H9 (cell line): ENCODE measurements at regions not wholly inside any gene's neighbourhood (a gene's known extent, or its start where the extent isn't known, plus 50 kb on each side); places are given as distances from the start of the nearest gene placed in this dataset.

Experiments
- DNase-seq: peaks from one replicate; pipeline ENCODE4 v3.0.0-alpha.2; 2017
- H2AFZ ChIP-seq: one replicate; pipeline ENCODE4 v1.6.1; 2013; ENCODE audit warnings: mild to moderate bottlenecking, low read length, control low read depth, moderate library complexity
- H2AK5ac ChIP-seq: 2 replicates; pipeline ENCODE4 v1.6.1; 2013; ENCODE audit warnings: low read length, control low read depth, mixed read lengths; ENCODE audit not compliant: insufficient read length
- H2BK120ac ChIP-seq: one replicate; pipeline ENCODE4 v1.6.1; 2013; ENCODE audit warnings: low read depth, mild to moderate bottlenecking, low read length, control low read depth, inconsistent platforms; ENCODE audit not compliant: poor library complexity, severe bottlenecking
- H2BK12ac ChIP-seq: 2 replicates; pipeline ENCODE4 v1.6.1; 2013; ENCODE audit warnings: low read length, control low read depth, mixed read lengths, low read depth; ENCODE audit not compliant: insufficient read length
- H2BK15ac ChIP-seq: 2 replicates; pipeline ENCODE4 v1.6.1; 2013; ENCODE audit warnings: low read depth, low read length, control low read depth
- H2BK20ac ChIP-seq: one replicate; pipeline ENCODE4 v1.6.1; 2013; ENCODE audit warnings: low read depth, mild to moderate bottlenecking, low read length, control low read depth, inconsistent platforms; ENCODE audit not compliant: poor library complexity, severe bottlenecking
- H2BK5ac ChIP-seq: 2 replicates; pipeline ENCODE4 v1.6.1; 2013; ENCODE audit warnings: low read length, control low read depth, mixed read lengths; ENCODE audit not compliant: insufficient read length
- H3K14ac ChIP-seq: 2 replicates; pipeline ENCODE4 v1.6.1; 2013; ENCODE audit warnings: low read length, control low read depth; ENCODE audit not compliant: insufficient read depth
- H3K18ac ChIP-seq: 2 replicates; pipeline ENCODE4 v1.6.1; 2013; ENCODE audit warnings: low read depth, mild to moderate bottlenecking, mixed read lengths, low read length, control low read depth; ENCODE audit not compliant: insufficient read length
- H3K23ac ChIP-seq: 2 replicates; pipeline ENCODE4 v1.6.1; 2013; ENCODE audit warnings: low read length, control low read depth, mixed read lengths, low read depth; ENCODE audit not compliant: insufficient read length
- H3K23me2 ChIP-seq: 2 replicates; pipeline ENCODE4 v1.6.1; 2013; ENCODE audit warnings: low read depth, mild to moderate bottlenecking, mixed read lengths, low read length, control low read depth; ENCODE audit not compliant: insufficient read length, poor library complexity, severe bottlenecking
- H3K27ac ChIP-seq: 2 replicates; pipeline ENCODE4 v1.5.1; 2013; ENCODE audit warnings: low read length, control low read depth, mixed read lengths, low read depth; ENCODE audit not compliant: insufficient read length
- H3K27me3 ChIP-seq: 2 replicates; pipeline ENCODE4 v1.6.1; 2013; ENCODE audit warnings: low read length, control low read depth, inconsistent platforms; ENCODE audit not compliant: insufficient read depth
- H3K4ac ChIP-seq: 2 replicates; pipeline ENCODE4 v1.6.1; 2013; ENCODE audit warnings: low read depth, mild to moderate bottlenecking, control low read depth, inconsistent platforms, low read length, moderate library complexity
- H3K4me1 ChIP-seq: 2 replicates; pipeline ENCODE4 v1.6.1; 2013; ENCODE audit warnings: low read length, control low read depth, inconsistent platforms; ENCODE audit not compliant: insufficient read depth
- H3K4me2 ChIP-seq: 2 replicates; pipeline ENCODE4 v1.6.1; 2013; ENCODE audit warnings: low read length, control low read depth, mixed read lengths; ENCODE audit not compliant: insufficient read length, insufficient read depth
- H3K56ac ChIP-seq: 2 replicates; pipeline ENCODE4 v1.6.1; 2013; ENCODE audit warnings: low read depth, mild to moderate bottlenecking, mixed read lengths, low read length, control low read depth; ENCODE audit not compliant: insufficient read length
- H3K79me1 ChIP-seq: 2 replicates; pipeline ENCODE4 v1.6.1; 2013; ENCODE audit warnings: low read depth, mild to moderate bottlenecking, moderate library complexity, low read length, control low read depth, inconsistent platforms; ENCODE audit not compliant: insufficient read depth, poor library complexity, severe bottlenecking
- H3K79me2 ChIP-seq: 2 replicates; pipeline ENCODE4 v1.6.1; 2013; ENCODE audit warnings: low read length, control low read depth, inconsistent platforms; ENCODE audit not compliant: insufficient read depth
- H3K9ac ChIP-seq: 2 replicates; pipeline ENCODE4 v1.6.1; 2013; ENCODE audit warnings: low read length, control low read depth, mixed read lengths; ENCODE audit not compliant: insufficient read length; ENCODE audit errors: extremely low read depth
- H3K9me3 ChIP-seq: one replicate; pipeline ENCODE4 v1.6.1; 2013; ENCODE audit warnings: low read depth, low read length, inconsistent platforms; ENCODE audit not compliant: control insufficient read depth
- H3T11ph ChIP-seq: one replicate; pipeline ENCODE4 v1.6.1; 2013; ENCODE audit warnings: mild to moderate bottlenecking, low read length, control low read depth, inconsistent platforms
- H4K20me1 ChIP-seq: one replicate; pipeline ENCODE4 v1.6.1; 2013; ENCODE audit not compliant: control insufficient read depth, insufficient read length, insufficient read depth
- H4K5ac ChIP-seq: 2 replicates; pipeline ENCODE4 v1.6.1; 2013; ENCODE audit warnings: low read depth, mild to moderate bottlenecking, mixed read lengths, low read length, control low read depth; ENCODE audit not compliant: insufficient read length
- H4K8ac ChIP-seq: replicated peaks from 2 replicates; pipeline ENCODE4 v1.6.1; 2013; ENCODE audit warnings: low read length, control low read depth, mixed read lengths, low read depth; ENCODE audit not compliant: insufficient read length
- H4K91ac ChIP-seq: 2 replicates; pipeline ENCODE4 v1.6.1; 2013; ENCODE audit warnings: low read depth, mild to moderate bottlenecking, moderate library complexity, mixed read lengths, low read length, control low read depth; ENCODE audit not compliant: insufficient read length
- H3K27ac Mint-ChIP-seq, 3 experiments: 2 replicates in 2 of 3; 3 replicates in 1 of 3; pipeline ENCODE4 v1.8.0; 2020 to 2021; ENCODE audit warnings: mixed read lengths in 3 of 3, mild to moderate bottlenecking in 1 of 3, moderate library complexity in 1 of 3
- H3K27me3 Mint-ChIP-seq: 2 replicates; pipeline ENCODE4 v1.8.0; 2021; ENCODE audit warnings: low read depth, mild to moderate bottlenecking, moderate library complexity, mixed read lengths
- H3K36me3 Mint-ChIP-seq, 3 experiments: 2 replicates in 2 of 3; 3 replicates in 1 of 3; pipeline ENCODE4 v1.8.0; 2020 to 2021; ENCODE audit warnings: low read depth in 3 of 3, mixed read lengths in 3 of 3; ENCODE audit not compliant: insufficient read depth in 1 of 3
- H3K4me1 Mint-ChIP-seq, 2 experiments: 2 replicates each; pipeline ENCODE4 v1.8.0; 2020; ENCODE audit warnings: mixed read lengths in 2 of 2
- H3K4me3 Mint-ChIP-seq, 2 experiments: 2 replicates in 1 of 2; 3 replicates in 1 of 2; pipeline ENCODE4 v1.8.0; 2020 to 2021; ENCODE audit warnings: mild to moderate bottlenecking in 2 of 2, mixed read lengths in 2 of 2, moderate library complexity in 1 of 2
- H3K9me3 Mint-ChIP-seq, 2 experiments: 2 replicates in 1 of 2; 3 replicates in 1 of 2; pipeline ENCODE4 v1.8.0; 2020; ENCODE audit warnings: mild to moderate bottlenecking in 2 of 2, mixed read lengths in 2 of 2, moderate library complexity in 1 of 2
- CTCF ChIP-seq: fragments of 200-600 bp; sonication (generic); conservative IDR thresholded peaks from 3 replicates; pipeline ENCODE4 v1.8.0; 2021; ENCODE audit warnings: antibody characterized with exemption, mild to moderate bottlenecking
- WGBS: extraction: QIAGEN DNeasy Blood & Tissue Kit; methylation state at CpG from one replicate; pipeline ENCODE4 v1.1.7; 2013; ENCODE audit warnings: missing lambda C conversion rate, low lambda C conversion rate, mixed read lengths; ENCODE audit not compliant: insufficient read length; ENCODE audit errors: extremely low coverage; 5-methylcytosine and 5-hydroxymethylcytosine counted together

- Histone ChIP-seq H3K9me3 (no peaks in the 10 kb centered on the region), H2BK5ac (no peak overlapping the region), H3K9ac (no peak overlapping the region), H3K4me1 (0 out of 2 replicates have a peak, but pooled peaks cover 4% of the 10 kb centered on the region), H2BK20ac (no peak overlapping the region), H3K14ac (no peak overlapping the region), H4K20me1 (no peaks in the 10 kb centered on the region), H4K8ac (no peak overlapping the region), H3K79me2 (no peaks in the 10 kb centered on the region), H3K56ac (no peak overlapping the region), H3K4me2 (no peak overlapping the region), H2BK15ac (no peak overlapping the region), H3K23ac (no peak overlapping the region), H4K5ac (no peak overlapping the region), H4K91ac (no peak overlapping the region), H3T11ph (no peak overlapping the region), H2AFZ (no peak overlapping the region), H3K23me2 (no peaks in the 10 kb centered on the region), H2BK12ac (no peak overlapping the region), H3K27me3 (no peaks in the 10 kb centered on the region; the same call in 1 of the 2 replicates), H2BK120ac (no peak overlapping the region), H3K79me1 (no peaks in the 10 kb centered on the region), H3K4ac (no peak overlapping the region), H3K27ac (no peak overlapping the region), H3K18ac (no peak overlapping the region), H2AK5ac (no peak overlapping the region)
- no peaks in the 10 kb centered on the region; a peak in 1 of 7 replicates for H3K36me3 Mint-ChIP-seq
- TF ChIP-seq CTCF: no peak
- no peak for DNase-seq
- H3K9me3 Mint-ChIP-seq: no peaks in the 10 kb centered on the region; a peak in 1 of 5 replicates
- no peak overlapping the region for H3K27ac Mint-ChIP-seq
- H3K27me3 Mint-ChIP-seq: peaks cover 11% of the 10 kb centered on the region; the same call in 1 of the 2 replicates
- WGBS: no CpG with 5 or more reads among the region's 9 CpGs
- H3K4me1 Mint-ChIP-seq: peaks cover 21 to 33% of the 10 kb centered on the region in 2 experiments
- no peak overlapping the region for H3K4me3 Mint-ChIP-seq
Measured at GRCh38 chr14:97283005-97283403, 485.8 kb downstream of the VRK1 start.
